ENCODE measurements at regions not wholly inside any gene's neighbourhood (a gene's known extent, or its start where the extent isn't known, plus 50 kb on each side); places are given as distances from the start of the nearest gene placed in this dataset.

DNA sequence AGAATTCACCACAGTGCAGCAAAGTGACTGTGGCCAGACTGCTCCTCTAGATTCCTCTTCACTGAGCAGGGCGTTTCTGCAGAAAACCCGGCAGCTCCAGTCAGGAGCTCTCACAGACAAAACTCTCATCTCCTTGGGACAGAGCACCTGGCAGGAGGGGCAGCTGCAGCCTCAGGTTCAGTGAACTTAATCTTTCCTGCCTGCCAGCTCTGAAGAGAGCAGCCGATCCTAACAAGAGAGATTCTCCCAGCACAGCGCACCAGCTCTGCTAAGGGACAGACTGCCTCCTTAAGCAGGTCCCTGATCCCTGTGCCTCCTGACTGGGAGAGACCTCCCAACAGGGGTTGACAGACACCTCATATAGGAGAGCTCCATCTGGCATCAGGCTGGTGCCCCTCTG lies 1065.5 kb downstream of the GRIK2 start:
- TF ChIP-seq, protein P1, sequence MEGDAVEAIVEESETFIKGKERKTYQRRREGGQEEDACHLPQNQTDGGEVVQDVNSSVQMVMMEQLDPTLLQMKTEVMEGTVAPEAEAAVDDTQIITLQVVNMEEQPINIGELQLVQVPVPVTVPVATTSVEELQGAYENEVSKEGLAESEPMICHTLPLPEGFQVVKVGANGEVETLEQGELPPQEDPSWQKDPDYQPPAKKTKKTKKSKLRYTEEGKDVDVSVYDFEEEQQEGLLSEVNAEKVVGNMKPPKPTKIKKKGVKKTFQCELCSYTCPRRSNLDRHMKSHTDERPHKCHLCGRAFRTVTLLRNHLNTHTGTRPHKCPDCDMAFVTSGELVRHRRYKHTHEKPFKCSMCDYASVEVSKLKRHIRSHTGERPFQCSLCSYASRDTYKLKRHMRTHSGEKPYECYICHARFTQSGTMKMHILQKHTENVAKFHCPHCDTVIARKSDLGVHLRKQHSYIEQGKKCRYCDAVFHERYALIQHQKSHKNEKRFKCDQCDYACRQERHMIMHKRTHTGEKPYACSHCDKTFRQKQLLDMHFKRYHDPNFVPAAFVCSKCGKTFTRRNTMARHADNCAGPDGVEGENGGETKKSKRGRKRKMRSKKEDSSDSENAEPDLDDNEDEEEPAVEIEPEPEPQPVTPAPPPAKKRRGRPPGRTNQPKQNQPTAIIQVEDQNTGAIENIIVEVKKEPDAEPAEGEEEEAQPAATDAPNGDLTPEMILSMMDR (IDR thresholded peaks at IDR 0.05 in 2 of 3, conservative IDR thresholded peaks at IDR 0.05 in 1 of 3; ENCODE audit: control insufficient read depth in 2 of 3, extremely low read depth in 1 of 3, insufficient read depth in 1 of 3, low read depth in 3 of 3, low read length in 3 of 3), result no peak
- TF ChIP-seq POLR2A (IDR thresholded peaks at IDR 0.05; ENCODE audit: low read depth, low read length) (no peak), TARDBP (IDR thresholded peaks at IDR 0.05; ENCODE audit: borderline replicate concordance) (no peak), POLR2AphosphoS5 (IDR thresholded peaks at IDR 0.05; ENCODE audit: low read length) (no peak), NRF1 (conservative IDR thresholded peaks at IDR 0.05; ENCODE audit: low read depth, low read length) (no peak)
